ENCODE measurements at regions not wholly inside any gene's neighbourhood (a gene's known extent, or its start where the extent isn't known, plus 50 kb on each side); places are given as distances from the start of the nearest gene placed in this dataset.
"Not testable (repeated sequence)": the region's sequence is repeated elsewhere in the genome, so short reads cannot be mapped to it uniquely, and the experiment has no call there.

GRCh38 chr10:100612601-100613595 lies 77.2 kb downstream of the HIF1AN start:
- no peak for DNase-seq

DNA sequence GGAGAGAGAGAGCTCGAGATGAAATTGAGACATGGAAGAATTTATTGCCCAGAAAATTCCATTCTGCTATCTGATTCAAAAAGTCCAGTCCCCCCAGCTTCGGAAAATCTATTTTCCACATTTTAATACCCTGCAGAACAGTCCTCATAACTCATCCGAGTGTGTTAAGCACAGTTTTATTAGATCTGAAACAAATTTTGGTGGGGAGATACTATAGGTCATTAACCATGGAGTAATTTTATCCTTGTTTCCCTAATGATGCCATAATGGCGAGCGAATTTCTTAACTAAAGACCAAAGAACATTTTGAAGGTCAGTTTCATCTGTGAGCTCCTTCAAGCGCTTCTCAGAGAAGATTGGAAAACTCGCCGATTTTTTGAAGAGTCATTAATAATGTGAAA lies 78.1 kb downstream of the HIF1AN start:
- no peak for DNase-seq

- DNase-seq = no peak
Observed at GRCh38 chr10:100614429-100615095, 78.8 kb downstream of the HIF1AN start.

DNA sequence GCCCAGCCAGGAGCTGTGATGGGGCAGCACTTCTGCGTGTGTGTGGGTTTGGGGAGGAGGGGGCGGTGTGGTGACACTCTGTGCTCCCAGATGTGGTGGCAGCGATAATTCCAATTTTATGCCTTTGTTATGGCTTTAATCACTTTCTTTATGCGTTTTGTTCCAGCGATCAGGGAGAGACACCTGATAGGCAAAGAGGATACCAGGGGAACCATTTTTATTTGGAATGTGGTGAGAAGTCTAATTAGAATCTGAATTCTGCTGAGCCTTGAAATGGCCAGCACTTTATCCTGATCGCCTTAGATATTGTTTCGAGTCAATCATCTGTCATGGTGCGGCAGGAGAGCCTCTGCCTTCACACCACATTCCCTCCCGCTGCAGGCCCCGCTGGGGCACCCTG lies 79.5 kb downstream of the HIF1AN start:
- DNase-seq = no peak

- no peak for DNase-seq
Observed at GRCh38 chr10:100615908-100616307, 80.2 kb downstream of the HIF1AN start.

DNA sequence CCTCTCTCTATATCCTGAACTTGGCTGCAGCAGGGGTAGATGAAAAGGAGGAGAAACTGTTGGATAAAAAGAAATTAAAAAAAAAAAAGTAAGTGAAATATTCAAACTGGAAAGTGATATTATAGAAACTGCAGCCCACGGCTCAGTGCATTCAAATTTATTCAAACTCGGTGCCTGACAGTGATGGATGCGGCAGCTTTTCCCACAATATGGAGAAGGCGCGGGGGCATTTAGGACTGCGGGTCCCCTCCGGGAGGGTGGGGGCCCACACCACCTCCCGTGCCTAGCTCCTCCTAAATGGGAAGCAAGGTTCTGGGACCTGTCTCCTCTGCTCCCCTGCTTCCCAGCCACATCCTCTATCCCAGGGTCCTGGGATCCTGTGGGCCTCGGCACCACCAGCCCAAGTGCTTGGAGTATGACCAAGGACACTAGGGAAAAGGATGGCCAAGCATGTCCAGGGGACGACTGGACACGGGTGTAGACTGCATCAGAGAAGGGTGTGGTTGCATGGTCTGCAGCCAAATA lies 82.4 kb downstream of the HIF1AN start:
- no peak for DNase-seq

GRCh38 chr10:100618632-100619255 lies 83.0 kb downstream of the HIF1AN start:
- DNase-seq = no peak

DNA sequence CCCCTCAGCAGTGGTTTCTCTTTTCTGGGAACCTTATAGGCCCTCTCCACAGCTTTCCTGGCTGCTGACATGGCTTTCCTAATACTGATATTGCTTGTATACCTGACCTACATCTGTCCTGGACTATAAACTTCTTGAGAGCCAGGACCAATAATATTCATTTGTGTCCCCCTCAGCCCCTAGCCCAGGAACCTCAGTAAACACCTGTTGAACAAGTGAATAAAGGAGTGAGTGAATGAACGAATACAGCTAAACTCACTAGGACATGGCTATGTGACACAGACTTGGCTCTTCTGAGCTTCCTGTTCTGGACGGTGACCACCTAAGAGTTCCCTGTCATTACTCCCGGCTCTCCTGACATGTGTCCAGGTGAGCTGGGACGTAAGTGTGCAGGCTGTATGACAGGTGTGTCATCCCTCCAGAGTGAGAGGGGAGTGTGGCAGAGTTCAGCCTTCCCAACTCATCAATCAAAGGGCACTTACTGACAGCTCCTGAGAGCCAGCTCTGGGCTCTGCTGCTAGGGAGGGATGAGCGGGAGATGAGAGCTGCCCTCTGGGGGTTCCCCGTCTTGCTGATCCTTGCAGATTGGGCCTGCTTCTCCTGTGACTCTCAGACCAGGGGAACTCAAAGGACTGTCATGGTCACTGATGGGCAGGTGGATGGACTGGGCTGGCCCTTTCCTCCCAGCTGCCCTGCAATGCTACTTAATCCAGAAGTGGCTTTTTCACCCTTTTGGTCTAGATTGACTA lies 84.5 kb downstream of the HIF1AN start:
- no peak for DNase-seq

GRCh38 chr10:100621360-100622205 lies 85.8 kb downstream of the HIF1AN start:
- peak; percentile 15 to 26 for DNase-seq

- DNase-seq = no peak
Observed at GRCh38 chr10:100622946-100623345, 87.2 kb downstream of the HIF1AN start.

DNA sequence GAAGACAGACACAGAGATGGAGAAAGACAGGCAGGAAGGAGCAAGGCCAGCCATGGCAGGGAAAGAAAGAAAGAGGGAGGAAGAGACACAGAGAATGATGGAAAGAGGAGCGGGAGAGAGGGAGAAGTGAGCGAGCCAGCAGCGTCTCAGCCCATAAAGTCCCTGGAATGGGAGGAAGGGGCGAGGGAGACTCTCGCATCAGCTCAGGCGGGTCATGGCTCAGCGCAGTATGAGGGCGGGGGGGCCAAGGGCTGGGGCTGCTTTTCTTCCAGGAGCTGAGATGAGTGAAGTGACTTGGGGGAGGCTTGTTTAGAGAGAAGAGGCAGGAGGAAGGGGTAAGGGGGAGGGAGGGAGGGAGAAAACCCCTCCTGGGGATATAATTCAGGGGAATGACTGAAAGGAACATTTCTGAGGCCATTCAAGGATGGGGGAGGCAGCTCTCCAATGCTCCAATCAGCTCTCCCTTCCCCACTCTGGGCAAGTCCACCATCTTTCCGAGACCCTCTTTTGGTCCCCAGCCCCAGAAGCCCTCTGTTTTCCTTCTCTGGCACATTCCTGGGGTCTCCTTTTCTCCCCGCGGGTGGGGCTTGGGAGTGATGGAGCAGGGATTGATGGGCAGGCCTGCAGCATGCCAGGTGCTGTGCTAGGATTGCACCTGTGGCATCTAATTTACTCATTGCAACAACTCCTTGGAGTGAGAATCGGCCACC lies 87.9 kb downstream of the HIF1AN start:
- no peak for DNase-seq

DNA sequence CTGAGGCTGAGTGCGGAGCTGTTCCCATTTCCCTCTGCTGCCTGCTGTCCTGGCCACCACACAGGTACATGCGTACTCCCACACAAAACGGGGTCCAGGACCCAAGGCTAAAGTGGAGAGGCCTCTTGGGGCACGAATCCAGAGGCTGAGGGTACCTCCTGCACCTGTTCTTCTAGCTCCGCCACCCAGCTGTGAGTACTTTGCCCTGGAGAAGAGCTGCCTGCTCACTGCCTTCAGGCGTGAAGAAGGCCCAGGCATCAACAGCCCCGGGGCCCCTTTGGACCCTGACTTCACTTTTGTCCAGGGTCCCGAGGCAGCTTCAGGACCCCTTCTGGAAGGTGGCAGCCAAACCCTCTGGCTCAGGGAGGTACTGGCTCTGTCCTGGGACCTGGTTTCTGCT lies 88.6 kb downstream of the HIF1AN start:
- no peak for DNase-seq

- DNase-seq = no peak
Observed at GRCh38 chr10:100625816-100626215, 90.1 kb downstream of the HIF1AN start.

- DNase-seq = no peak
Observed at GRCh38 chr10:100628061-100628460, 92.3 kb downstream of the HIF1AN start.

GRCh38 chr10:100631192-100631591 lies 95.4 kb downstream of the HIF1AN start:
- no peak for DNase-seq

- DNase-seq = no peak
Observed at GRCh38 chr10:100632027-100632426, 96.3 kb downstream of the HIF1AN start.

DNA sequence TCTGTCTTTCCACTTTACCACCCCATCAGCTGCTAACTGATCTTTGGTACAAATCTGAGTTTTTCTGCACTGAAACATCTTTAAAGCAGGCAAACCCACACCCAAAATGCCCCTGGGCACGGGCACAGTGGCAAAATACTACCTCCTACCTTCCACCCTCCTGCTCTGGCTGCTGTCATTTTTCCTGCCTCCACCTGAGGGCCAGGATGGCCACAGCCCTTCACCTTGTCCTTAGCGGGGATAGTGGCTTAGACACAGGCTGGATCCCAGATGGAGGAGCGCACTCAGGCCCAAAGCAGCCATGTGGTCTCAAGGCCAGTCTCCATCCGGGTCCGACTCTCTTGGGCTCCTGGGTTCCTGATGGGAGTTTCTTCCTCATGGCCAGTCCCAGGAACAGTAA lies 98.3 kb downstream of the HIF1AN start:
- no peak for DNase-seq

- DNase-seq = no peak
Observed at GRCh38 chr10:100636848-100637553, 101.3 kb downstream of the HIF1AN start.

DNA sequence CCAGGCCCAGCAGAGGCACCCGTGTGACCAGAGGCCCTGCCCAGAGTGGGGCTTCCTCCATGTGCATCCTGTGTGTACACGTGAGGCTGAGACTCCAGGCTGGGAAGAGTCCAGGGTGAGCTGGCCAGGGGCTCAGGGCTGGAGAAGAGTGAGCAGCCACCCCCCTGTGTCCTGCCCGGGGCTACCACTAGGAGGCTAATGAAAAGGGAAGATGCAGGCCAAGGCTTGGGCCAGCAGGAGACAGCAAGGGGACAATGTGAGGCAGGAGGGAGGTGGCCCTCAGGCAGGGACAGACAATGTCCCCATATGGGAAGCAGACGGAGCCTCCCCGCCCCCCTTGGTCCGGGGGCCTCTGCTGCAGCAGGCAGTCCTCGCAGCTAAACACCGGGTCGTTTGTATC lies 102.0 kb downstream of the HIF1AN start:
- no peak for DNase-seq

DNA sequence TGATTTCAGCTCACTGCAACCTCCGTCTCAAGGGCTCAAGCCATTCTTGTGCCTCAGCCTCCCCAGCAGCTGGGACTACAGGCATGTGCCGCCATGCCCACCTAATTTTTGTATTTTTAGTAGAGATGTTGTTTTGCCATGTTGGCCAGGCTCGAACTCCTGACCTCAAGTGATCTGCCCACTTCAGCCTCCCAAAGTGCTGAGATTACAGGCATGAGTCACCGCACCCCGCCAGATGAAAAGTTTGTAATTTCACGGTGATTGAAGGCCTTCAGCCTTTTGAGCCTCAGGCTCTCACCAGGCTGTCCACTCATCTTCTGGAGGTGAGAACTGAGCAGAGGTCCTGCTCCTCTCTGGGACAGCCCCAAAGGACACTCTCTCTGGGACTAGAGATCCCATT lies 103.2 kb downstream of the HIF1AN start:
- not testable (repeated sequence) for DNase-seq

Data from activated CD4-positive, alpha-beta T cell treated with anti-CD3 and anti-CD28 coated beads, Interleukin-2, amount 50 U/mL, for 4 hours (primary cell).